ENCODE measurements at regions not wholly inside any gene's neighbourhood (a gene's known extent, or its start where the extent isn't known, plus 50 kb on each side); places are given as distances from the start of the nearest gene placed in this dataset.

DNA sequence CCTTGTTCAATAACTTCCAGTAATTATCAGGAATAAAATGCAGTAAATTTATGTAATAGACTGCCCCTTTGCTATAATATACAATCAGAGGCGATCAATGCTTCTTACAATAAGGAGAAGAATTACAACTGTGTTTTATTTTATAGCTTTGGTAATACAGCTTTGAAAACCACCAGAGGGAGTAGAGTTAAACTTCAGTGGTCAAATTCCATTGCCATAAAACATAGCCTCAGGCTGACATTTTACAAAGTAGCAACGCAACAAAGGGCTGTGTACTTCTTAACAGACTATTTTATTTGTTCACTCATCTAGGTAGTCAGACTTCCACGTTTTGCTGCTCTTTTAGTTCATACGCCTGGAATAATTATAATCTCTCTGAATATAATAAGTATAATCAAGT lies 58.5 kb downstream of the TEX13C start:
- WGBS, 4 donors = 52 to 64% (median 59%) methylated on average over 4 of the region's 4 CpGs
- no peak for DNase-seq

DNA sequence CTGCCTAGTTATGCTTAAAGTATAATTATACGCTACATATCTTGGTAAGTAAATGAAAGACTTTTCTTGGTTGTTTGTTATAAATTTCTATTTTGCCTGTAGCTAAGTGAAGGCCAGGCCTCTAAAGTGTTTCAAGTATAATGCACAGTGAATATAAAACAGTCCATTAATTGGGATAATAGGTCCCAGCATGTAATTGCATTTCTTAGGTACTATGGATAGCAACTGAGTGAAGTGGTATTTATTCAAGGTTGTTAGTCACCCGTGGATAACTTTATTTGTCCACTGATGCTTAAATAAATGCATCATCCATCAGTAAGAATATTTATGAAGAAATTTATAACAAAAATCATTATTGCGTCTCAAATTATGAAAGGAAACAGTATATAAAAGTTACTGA lies 59.1 kb downstream of the TEX13C start:
- WGBS, 4 donors = 64 to 87% (median 78%) methylated on average over 3 of the region's 3 CpGs
- TF ChIP-seq, protein P1, sequence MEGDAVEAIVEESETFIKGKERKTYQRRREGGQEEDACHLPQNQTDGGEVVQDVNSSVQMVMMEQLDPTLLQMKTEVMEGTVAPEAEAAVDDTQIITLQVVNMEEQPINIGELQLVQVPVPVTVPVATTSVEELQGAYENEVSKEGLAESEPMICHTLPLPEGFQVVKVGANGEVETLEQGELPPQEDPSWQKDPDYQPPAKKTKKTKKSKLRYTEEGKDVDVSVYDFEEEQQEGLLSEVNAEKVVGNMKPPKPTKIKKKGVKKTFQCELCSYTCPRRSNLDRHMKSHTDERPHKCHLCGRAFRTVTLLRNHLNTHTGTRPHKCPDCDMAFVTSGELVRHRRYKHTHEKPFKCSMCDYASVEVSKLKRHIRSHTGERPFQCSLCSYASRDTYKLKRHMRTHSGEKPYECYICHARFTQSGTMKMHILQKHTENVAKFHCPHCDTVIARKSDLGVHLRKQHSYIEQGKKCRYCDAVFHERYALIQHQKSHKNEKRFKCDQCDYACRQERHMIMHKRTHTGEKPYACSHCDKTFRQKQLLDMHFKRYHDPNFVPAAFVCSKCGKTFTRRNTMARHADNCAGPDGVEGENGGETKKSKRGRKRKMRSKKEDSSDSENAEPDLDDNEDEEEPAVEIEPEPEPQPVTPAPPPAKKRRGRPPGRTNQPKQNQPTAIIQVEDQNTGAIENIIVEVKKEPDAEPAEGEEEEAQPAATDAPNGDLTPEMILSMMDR (IDR thresholded peaks at IDR 0.05) = no peak
- no peak for TF ChIP-seq POLR2A (IDR thresholded peaks at IDR 0.05)
- ATAC-seq (no peak), DNase-seq (no peak)
- Histone ChIP-seq H3K4me3 (no peak overlapping the region), H3K4me1 (no peaks in the 10 kb centered on the region), H3K27me3 (no peaks in the 10 kb centered on the region), H3K36me3 (no peaks in the 10 kb centered on the region), H3K9me3 (no peaks in the 10 kb centered on the region), H3K27ac (no peak overlapping the region)
- intact Hi-C loops (cut with DNase I) = no loop called here

More for the DNA sequence above, 58.5 kb downstream of the TEX13C start:
- no peak for ATAC-seq
- TF ChIP-seq, protein P1 (IDR thresholded peaks at IDR 0.05) = no peak
- no peaks in the 10 kb centered on the region for H3K9me3 ChIP-seq
- H3K36me3 ChIP-seq = no peaks in the 10 kb centered on the region
- no peak overlapping the region for H3K4me3 ChIP-seq
- H3K4me1 ChIP-seq = no peaks in the 10 kb centered on the region
- intact Hi-C loops (cut with DNase I) = no loop called here
- H3K27ac ChIP-seq = no peak overlapping the region
- no peaks in the 10 kb centered on the region for H3K27me3 ChIP-seq

DNA sequence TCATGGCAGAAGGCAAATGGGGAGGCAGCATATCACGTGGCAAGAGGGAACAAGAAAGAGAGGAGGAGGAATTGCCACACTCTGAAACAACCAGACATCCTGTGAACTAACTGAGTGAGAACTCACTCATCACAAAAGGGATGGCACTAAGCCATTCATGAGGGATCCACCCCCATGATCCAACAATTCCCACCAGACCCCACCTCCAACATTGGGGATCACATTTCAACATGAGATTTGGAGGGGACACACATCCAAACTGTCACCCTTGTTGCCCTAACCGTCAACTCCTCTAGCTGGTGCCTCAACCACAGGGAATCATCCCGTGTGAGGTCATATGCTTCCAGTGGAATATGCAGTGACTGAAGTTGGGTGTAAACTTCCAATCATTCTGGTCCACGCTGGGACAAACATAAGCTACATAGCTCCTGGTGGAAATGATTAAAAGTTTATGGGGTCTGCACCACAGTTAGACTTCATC lies 62.5 kb downstream of the TEX13C start:
- Histone ChIP-seq H3K27me3 (peaks cover 0 to 4% (median 0%) of the 10 kb centered on the region in 9 donors), H3K27ac (no peak overlapping the region), H3K4me1 (no peaks in the 10 kb centered on the region), H3K4me3 (no peak overlapping the region), H3K9me3 (no peaks in the 10 kb centered on the region), H3K36me3 (no peaks in the 10 kb centered on the region)
- intact Hi-C loops (cut with DNase I) = no loop called here
- no peak for DNase-seq
- WGBS, 4 donors = 55 to 78% (median 73%) methylated on average over 4 of the region's 4 CpGs
- ATAC-seq = no peak
- TF ChIP-seq POLR2A (IDR thresholded peaks at IDR 0.05) = no peak
- TF ChIP-seq, protein P1 (IDR thresholded peaks at IDR 0.05) = no peak

DNA sequence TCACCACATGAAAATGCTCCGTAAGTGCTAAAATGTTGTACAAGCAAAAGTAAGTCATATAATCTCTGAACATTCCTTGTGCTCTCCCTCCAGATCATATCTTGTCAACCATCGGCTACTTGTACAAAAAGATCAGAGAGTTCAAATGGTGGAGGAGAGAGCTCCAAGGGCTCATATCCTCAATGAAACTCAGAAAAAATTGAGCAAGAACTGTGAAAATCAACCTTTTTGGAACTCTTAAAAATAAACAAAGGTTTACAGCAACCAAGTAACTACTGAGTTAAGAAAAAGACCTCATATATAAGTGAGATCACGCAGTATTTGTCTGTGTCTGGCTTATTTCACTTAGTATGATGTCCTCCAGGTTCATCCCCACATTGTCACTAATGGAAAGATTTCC lies 63.2 kb downstream of the TEX13C start:
- intact Hi-C loops (cut with DNase I) = no loop called here
- Histone ChIP-seq H3K4me1 (no peaks in the 10 kb centered on the region), H3K36me3 (no peaks in the 10 kb centered on the region), H3K4me3 (no peak overlapping the region), H3K9me3 (no peaks in the 10 kb centered on the region), H3K27ac (no peak overlapping the region), H3K27me3 (peaks cover 0 to 4% (median 0%) of the 10 kb centered on the region in 9 donors)
- no peak for DNase-seq
- WGBS, 4 donors = 71 to 88% (median 86%) methylated on average over 3 of the region's 3 CpGs
- TF ChIP-seq POLR2A (IDR thresholded peaks at IDR 0.05) = no peak
- TF ChIP-seq, protein P1 (IDR thresholded peaks at IDR 0.05) = no peak
- ATAC-seq = no peak

Measured in heart left ventricle (tissue), 16 donors.